ENCODE measurements at regions not wholly inside any gene's neighbourhood (a gene's known extent, or its start where the extent isn't known, plus 50 kb on each side); places are given as distances from the start of the nearest gene placed in this dataset.
"Not testable (repeated sequence)": the region's sequence is repeated elsewhere in the genome, so short reads cannot be mapped to it uniquely, and the experiment has no call there.

DNA sequence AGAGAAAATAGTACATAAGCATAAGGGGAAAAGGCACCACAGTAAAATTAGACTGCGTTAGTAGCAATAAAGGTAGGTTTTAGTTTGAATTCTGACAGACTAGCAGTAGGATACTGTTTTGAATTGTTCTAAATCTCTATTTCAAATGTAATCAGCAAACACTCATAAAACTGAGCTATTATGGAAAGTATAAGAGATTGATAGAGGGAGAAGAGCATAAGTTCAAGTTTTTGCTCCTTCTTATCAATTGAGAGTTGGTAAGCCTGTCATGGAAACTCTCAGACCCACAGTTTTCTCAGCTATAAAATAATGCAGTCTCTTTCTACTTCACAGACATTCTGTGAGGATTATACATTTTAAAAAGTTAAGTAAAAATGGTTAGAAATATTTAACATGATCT, 840.2 kb upstream of the CNTN5 start:
- no peak for DNase-seq (ENCODE audit: low spot score)

DNA sequence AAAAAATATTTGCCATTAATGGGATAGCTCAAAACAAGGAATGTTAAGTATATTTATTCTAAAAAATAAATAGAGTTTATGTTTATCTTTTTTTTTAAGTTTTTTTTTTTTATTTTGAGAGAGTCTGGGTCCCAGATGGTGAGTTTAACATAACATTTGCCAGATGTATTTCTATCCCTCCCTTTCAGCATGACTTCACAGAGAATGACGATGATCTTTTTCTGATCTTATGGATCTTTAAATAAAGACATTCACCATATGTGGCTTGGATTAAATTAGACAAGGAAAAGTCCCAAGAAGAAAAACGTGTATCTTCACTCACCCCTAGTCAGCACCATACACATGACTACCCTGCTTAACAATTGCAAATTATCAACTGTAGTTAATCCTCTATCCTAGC, 839.8 kb upstream of the CNTN5 start:
- DNase-seq (ENCODE audit: low spot score) = no peak

DNA sequence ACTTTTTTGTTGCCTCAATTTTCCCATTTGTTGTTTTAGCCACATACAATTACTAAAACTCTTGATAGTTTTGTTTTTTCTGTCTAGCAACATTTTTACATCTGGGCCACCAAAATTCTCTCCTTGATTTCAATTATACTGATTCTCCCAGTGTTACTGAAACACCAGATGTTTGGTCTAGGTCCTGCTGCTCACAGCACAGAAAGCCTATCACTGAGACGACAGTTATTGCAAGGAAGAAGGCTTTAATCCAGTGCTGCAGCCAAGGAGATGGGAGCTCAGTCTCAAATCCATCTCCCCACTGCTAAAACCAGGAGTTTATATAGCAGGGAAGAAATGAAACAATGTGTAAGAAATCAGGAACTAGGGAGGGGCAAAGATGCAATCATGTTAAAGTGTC, 837.7 kb upstream of the CNTN5 start:
- no peak for DNase-seq (ENCODE audit: low spot score)

DNA sequence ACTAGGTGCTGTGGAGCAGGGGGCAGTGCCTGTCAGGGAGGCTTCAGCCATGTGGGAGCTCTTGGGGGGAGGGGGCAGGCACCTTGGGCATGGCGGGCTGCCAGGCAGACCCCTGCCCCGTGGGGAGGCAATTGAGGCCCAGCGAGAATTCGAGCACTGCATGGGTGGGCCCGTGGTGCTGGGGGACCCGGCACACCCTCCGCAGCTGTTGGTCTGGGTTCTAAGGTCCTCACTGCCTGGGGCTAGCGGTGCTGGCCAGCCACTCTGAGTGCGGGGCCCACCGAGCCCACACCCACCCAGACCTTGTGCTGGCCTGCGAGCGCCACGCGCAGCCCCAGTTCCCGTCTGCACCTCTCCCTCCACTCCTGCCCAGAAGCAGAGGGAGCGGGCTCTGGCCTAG, 835.5 kb upstream of the CNTN5 start:
- DNase-seq (ENCODE audit: low spot score) = no peak

DNA sequence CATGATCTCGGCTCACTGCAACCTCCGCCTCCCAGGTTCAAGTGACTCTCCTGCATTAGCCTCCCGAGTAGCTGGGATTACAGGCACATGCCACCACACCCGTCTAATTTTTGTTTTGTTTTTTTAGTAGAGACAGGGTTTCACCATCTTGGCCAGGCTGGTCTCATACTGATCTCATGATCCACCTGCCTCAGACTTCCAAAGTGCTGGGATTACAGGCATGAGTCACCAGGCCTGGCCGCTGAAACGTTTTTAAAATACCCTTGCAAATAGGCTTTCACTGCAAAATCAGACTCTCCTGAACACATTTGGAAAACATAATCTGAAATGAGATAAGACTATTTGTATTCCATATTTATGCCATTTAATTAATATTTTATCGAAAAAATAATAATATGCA, 826.1 kb upstream of the CNTN5 start:
- DNase-seq (ENCODE audit: low spot score) = no peak

DNA sequence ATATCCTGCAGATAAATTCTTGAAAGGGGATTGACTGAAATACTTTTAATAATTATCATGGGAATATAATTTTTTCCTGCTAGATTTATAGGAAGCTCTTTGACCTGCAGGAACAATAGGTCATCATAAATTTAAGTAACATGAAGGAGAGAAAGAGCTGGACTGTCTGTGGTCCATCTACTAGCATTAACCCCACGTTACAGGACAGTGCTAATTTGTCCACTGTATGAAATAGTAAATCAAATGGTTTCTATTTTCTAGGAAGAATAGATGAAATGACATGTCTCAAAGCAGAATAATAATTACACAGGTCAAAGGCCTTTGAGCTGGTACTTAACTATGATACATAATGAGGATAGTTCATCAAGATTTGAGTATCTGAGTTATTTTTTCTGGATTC, 825.4 kb upstream of the CNTN5 start:
- DNase-seq (ENCODE audit: low spot score) = no peak

DNA sequence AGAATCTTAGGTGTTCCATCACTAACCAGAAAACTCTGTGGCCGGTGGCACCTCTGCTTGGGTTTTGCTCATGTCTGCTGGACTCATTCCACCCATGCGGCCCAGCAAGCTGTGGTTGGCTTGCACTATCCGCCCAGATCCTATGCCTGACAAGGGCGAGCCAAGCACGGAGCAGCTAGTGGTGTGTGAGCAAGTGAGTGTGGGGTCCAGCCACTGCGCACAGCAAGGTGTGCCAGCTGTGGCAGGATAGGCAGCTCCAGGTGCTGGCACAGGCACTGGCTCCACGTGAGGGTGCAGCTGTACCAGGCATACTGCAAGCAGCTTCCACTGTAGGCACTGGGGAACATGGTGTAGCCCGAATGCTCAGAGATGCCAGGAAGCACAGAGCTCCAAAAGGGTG, 813.7 kb upstream of the CNTN5 start:
- DNase-seq (ENCODE audit: low spot score) = no peak

DNA sequence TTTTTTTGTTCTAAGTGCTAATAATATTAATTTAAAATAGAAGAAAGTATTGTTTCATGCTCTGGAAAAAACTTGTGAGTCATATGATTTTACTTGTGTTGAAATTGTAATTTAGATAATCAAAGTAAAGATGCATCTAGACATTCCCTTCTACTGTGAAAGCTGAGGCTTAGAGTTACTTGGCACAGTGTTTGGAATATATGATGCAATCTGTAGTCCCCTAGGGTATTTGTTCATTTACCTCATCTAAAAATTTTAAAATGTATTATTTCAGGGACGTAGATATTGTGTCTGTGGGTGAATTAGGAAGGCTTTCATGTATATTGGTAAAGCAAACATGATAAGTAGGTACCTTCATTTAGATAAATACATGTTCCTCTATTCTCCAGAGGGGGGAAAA, 793.5 kb upstream of the CNTN5 start:
- DNase-seq (ENCODE audit: low spot score) = no peak

DNA sequence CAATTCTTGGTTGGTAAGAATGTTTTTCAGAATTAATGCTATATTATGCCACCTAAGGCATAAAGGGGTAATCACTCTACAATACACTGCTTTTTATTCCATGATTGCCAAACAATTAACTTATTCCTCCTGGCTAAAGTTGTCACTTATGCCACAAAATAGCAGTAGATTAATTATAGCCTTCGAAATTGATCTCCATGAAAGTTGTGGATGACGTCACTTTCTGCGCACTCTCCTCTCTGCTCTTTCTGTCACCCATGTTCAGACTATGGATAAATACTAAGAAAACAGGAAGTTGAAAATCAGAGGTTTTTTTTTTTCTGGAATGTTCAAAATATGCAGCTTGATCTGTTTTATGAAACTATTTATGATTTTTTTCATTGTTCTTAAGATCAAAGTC, 790.1 kb upstream of the CNTN5 start:
- no peak for DNase-seq (ENCODE audit: low spot score)

DNA sequence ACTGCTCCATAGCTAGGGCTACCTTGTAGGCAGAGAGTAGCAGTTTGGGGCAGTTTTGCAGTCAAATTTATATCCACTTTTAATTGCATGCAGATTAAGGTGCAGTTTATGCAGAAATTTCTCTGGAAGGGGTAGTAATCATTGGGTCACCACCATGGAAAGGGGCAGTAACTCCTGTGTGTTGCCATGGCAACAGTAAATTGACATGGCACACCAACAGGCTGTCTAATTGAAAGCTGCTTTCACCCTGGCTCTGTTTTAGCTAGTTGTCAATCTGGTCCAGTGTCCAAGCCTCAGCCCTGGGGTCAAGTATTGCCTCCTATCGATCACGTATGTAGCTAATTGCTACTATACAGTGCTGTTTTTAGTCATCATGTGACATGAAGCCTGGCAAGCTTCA, 786.1 kb upstream of the CNTN5 start:
- no peak for DNase-seq (ENCODE audit: low spot score)

DNA sequence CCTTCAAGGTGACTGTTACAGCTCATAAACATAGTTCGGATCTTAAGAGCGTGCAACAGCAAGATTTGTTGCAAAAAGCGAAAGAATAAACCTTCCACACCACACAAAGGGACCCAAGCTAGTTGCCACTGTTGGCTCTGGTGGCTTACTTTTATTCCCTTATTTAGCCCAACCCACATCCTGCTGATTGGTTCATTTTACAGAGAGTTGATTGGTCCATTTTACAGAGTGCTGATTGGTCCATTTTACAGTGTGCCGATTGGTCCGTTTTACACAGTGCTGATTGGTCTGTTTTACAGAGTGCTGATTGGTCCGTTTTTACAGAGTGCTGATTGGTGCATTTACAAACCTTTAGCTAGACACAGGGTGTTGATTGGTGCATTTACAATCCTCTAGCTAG, 776.9 kb upstream of the CNTN5 start:
- no peak for DNase-seq (ENCODE audit: low spot score)

DNA sequence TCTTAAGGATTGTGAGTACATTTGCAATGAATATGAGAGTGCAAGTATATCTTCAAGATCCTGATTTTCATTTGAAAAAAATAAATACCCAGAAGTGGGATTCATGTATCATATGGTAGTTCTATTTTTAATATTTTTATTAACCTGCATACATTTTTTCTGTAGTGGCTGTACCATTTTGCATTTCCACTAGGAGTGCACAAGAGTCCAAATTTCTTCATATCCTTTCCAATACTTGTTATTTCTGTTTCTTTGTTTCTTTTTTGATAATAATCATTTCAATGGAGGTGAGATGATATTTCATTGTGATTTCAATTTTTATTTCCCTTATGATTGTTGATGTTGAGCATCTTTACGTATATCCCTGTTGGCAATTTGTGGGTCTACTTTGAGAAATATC, 759.8 kb upstream of the CNTN5 start:
- no peak for DNase-seq (ENCODE audit: low spot score)

DNA sequence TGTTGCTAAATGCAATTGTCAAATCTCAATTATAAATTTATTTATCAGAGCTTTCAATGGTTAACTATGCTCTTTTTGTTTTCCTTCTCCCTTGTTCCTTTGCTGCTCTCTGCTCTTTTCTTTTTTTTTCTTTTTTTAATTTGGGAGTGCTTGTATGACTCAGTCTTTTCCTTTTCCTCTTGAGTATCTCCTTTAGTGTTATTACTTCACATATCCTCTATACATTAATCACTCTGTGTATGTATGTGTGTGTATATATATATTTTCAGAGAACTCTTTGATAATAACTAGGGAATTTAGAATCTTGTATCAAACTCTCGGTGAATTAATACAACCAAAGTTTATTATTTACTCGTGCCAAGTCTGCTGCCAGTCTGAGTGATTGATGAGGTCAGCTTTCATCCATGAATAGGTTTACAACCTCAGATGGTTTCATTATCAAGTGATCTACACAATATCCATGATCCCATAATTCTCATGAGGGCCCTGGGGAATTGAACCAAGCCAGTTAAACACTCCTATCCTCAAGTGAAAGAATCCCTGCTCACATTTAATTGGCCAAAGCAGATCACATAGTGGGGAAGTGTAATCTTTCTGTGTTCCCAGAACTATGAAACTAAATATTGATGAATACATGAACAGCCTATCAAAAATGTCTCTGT, 743.4 kb upstream of the CNTN5 start:
- DNase-seq (ENCODE audit: low spot score) = no peak

DNA sequence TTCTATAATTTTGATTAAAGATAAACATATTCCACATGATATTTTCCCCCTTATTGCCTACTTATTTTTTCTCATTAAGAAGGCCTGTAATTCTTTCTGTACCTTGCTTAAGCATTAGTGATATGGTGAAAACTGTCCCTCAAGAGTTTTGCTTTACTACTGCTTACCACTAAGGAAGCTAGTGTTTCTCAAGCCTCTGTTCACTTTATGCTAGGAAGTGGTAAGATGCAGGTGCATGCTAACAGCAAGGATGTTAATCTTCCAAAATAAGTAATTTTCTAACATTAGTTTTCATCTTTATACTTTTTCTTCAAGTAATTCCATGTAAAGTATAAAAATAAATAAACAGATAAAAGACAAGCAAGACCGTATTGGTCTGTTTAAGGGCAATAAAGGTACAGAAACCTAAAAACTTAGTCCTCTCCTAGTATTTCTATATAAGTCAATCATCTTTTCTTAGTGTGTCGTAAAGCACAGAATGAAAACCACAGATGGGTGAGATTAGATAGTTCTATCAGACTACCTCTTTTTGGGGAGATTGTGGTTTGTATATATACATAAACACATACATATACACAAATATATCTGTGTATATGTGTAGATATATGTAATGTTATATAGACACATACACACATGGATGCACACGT, 731.0 kb upstream of the CNTN5 start:
- DNase-seq (ENCODE audit: low spot score) = no peak

DNA sequence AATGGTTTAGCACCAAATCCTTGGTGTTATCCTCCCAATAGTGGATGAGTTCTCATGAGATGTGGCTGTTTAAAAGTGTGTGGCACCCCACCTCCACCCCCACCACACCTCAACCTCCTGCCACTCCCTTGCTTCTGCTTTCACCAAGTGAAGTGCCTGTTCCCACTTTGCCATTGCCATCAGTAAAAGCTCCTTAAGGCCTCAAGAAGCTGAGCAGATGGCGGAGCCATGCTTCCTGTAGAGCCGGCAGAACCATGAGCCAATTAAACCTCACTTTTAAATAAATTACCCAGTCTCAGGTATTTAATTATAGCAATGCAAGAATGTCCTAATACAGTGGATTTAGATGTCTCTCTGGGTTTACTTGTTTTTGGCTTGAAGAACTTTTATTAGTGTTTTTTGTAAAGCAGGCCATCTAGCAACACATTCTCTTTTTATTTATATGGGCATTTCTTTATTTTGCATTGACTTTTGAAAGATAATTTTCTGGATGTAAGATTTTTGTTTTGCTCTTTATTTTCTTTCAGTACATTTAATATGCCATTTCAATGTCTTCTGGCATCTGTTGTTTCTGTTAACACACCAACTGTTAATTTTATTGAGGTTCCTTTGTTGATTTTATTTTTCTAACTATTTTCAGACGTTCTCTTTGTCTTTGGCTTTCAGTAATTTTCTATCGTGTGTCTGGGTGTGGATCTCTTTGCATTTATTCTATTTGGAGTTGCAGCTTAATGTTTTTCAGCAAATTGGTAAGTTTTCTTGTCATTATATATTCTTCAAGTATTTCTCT, 724.5 kb upstream of the CNTN5 start:
- DNase-seq (ENCODE audit: low spot score) = no peak

DNA sequence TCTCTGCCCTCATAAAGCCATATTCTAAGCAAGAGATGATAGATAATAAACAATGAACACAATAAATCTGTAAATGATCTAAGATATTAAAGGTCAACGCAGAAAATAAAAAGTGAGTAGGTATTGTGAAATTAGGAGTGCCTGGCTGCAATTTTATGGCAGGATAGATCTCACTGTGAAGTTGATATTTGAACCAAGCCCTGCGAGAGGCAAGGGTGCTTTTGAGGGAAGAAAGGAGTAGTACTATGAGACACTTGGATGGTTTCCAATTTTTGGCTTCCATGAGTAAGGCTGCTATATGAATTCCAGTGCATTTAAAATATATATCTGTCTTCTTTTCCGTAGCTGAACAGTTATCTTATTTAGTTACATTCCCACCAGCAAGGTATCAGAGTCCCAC, 720.0 kb upstream of the CNTN5 start:
- DNase-seq (ENCODE audit: low spot score) = no peak

DNA sequence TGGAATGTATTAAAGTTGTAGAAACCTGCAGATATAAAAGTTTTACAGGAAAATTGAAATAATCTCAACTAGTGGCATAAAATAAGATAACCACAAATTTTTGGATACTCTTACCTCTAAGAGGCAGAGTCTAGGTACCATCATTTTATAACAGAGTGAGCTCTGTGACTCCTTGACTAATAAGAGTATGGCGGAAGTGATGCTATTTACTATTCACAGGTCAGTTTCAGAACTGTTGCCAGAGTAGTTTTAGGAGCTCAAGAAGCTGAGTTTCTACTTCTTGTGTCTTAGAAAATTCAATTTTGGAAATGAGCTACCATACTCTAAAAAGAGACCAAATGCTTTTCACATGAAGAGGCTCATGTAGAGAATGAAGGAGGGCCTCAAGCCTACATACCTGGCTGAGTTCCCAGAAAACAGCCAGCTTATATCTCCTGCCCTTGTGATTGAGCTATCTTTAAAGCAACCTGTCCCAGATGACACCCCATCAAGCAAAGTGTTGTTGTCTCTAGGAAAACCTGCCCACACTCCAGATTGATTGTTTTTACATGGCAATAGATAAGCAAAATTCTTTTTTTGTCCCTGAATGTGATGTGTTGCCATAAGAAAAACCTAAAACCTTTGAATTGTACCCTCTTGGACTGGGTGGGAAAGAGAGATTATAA, 712.8 kb upstream of the CNTN5 start:
- no peak for DNase-seq (ENCODE audit: low spot score)

DNA sequence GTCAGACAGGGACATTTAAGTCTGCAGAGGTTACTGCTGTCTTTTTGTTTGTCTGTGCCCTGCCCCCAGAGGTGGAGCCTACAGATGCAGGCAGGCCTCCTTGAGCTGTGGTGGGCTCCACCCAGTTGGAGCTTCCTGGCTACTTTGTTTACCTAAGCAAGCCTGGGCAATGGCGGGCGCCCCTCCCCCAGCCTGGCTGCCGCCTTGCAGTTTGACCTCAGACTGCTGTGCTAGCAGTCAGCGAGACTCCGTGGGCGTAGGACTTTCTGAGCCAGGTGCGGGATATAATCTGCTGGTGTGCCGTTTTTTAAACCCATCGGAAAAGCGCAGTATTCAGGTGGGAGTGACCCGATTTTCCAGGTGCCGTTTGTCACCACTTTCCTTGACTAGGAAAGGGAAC, 690.4 kb upstream of the CNTN5 start:
- DNase-seq (ENCODE audit: low spot score) = not testable (repeated sequence)

DNA sequence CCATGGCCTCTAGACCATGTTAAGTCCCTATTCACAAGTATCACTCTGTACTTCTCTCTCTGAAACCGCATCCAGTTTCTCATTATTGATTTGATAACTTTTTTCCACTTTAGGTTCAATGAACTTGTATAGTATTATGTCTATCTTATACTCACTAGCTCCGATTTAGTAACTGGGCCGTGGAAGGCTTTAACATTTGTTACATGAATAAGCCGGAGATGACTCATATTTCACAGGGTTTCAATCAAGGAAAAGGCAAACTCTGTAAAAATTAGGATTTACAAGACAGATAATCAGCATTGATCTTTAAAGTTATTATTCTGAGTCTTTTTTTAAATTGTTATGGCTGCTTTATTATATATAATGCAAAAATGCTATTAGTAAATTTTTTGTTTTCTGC, 662.2 kb upstream of the CNTN5 start:
- no peak for DNase-seq (ENCODE audit: low spot score)

DNA sequence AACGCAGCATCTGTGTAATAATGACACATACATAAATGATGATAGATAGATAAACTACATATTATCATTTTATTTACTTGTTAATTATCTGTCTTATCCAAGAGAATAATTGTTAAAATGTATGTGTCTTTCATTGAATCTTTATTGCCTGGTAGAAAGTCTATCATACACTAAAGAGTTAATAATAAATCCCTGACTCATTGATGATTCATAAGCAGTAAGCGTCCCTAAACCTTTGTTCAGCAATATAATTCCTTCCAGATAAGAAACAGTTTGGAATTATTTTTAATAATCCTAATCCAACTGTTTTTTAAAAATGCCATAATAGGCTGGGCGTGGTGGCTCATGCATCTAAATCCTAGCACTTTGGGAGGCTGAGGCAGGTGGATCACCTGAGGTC, 655.6 kb upstream of the CNTN5 start:
- DNase-seq (ENCODE audit: low spot score) = no peak

DNA sequence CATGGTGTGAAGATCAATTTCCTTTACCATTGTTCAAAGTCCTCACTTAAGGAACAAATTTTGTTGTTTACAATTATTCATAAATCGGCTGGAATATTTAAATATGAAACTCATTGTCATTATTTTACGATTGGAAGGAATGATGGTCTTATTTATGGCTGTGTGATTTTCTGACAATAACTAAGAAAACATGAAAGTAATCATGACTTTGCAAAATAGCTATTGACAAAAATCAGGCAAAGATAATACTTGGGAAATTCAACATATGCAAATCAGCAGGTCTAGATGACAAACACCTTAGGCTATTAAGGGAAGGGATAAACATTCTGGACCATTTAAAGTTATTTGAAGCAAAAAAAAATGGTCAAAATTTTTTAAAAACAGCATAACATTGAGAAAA, 654.8 kb upstream of the CNTN5 start:
- no peak for DNase-seq (ENCODE audit: low spot score)

DNA sequence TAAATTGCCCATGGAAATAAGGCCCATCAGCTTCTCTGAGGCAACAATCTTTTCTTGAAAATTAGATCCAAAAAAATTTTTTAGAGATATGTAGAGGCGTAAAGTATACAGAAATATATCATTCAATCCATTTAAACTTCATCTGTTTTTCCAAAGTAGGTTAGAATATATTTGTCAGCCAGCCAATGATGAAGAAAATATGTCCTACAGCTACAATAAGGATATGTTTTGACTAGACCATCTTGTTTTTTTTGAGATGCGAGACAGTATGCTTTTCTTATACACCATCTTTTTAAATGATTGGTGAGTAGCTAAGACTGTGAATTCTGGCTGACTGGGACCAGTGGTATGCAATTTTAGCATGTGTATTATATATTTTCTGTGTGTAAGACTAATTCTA, 630.4 kb upstream of the CNTN5 start:
- no peak for DNase-seq (ENCODE audit: low spot score)

DNA sequence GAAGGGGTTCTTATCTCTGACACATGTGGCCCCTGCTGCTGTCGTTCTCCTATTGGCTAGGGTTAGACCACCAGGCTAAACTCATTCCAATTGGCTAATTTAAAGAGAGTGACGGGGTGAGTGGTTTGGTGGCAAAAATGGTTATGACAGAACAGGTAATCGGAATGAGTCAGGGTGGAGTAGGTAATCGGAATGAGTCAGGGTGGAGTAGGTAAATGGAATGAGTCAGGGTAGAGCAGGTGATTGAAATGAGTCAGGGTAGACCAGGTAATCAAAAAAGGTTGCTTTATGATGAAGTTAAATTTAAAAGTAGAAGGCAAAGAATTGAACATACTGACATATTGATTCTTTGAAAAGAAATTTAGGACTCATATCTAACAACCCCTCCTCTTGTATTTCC, 626.2 kb upstream of the CNTN5 start:
- DNase-seq (ENCODE audit: low spot score) = not testable (repeated sequence)
